DMS153 treated with DMSO at 0.1 percent for 48 hours (cell line): ENCODE measurements at regions not wholly inside any gene's neighbourhood (a gene's known extent, or its start where the extent isn't known, plus 50 kb on each side); places are given as distances from the start of the nearest gene placed in this dataset.

ENCODE experiments used
- DNase-seq: peaks from one replicate; lab custom pipeline; 2025; ENCODE audit not compliant: unreplicated experiment; lab: John Stamatoyannopoulos, UW

- DNase-seq, result no peak
Observed at GRCh38 chr2:181374781-181375675, 82.2 kb upstream of the ITGA4 start.

- no peak for DNase-seq
Observed at GRCh38 chr2:181376442-181376841, 80.7 kb upstream of the ITGA4 start.

GRCh38 chr2:181376999-181377398, 80.2 kb upstream of the ITGA4 start:
- DNase-seq, result no peak

GRCh38 chr2:181378491-181378890, 78.7 kb upstream of the ITGA4 start:
- DNase-seq, result no peak

- no peak for DNase-seq
Observed at GRCh38 chr2:181380581-181380980, 76.6 kb upstream of the ITGA4 start.

GRCh38 chr2:181384923-181385322, 72.3 kb upstream of the ITGA4 start:
- no peak for DNase-seq

GRCh38 chr2:181389524-181389923, 67.7 kb upstream of the ITGA4 start:
- no peak for DNase-seq

- peak; percentile 25 for DNase-seq
Observed at GRCh38 chr2:181393472-181393871, 63.7 kb upstream of the ITGA4 start.

- no peak for DNase-seq
Observed at GRCh38 chr2:181394741-181395437, 62.3 kb upstream of the ITGA4 start.

GRCh38 chr2:181395851-181396250, 61.3 kb upstream of the ITGA4 start:
- no peak for DNase-seq

GRCh38 chr2:181396256-181397123, 60.7 kb upstream of the ITGA4 start:
- DNase-seq, result no peak

GRCh38 chr2:181397331-181397730, 59.9 kb upstream of the ITGA4 start:
- DNase-seq, result no peak

GRCh38 chr2:181398000-181398399, 59.2 kb upstream of the ITGA4 start:
- no peak for DNase-seq

- DNase-seq, result no peak
Observed at GRCh38 chr2:181399027-181399426, 58.2 kb upstream of the ITGA4 start.

- no peak for DNase-seq
Observed at GRCh38 chr2:181404472-181404871, 52.7 kb upstream of the ITGA4 start.

GRCh38 chr2:181407171-181407570, 50.0 kb upstream of the ITGA4 start:
- no peak for DNase-seq
